Dermis microvascular lymphatic vessel endothelial cell (primary cell): ENCODE measurements at regions not wholly inside any gene's neighbourhood (a gene's known extent, or its start where the extent isn't known, plus 50 kb on each side); places are given as distances from the start of the nearest gene placed in this dataset.
"Not testable (repeated sequence)": the region's sequence is repeated elsewhere in the genome, so short reads cannot be mapped to it uniquely, and the experiment has no call there.

Source experiments
- DNase-seq, 2 donors: peaks; one replicate each; pipeline versions ENCODE4 v3.0.0 to v3.0.0-alpha.2; 2010; ENCODE audit warnings: low read depth in 2 of 2

GRCh38 chr3:70740872-70741271 lies 428.4 kb upstream of the MDFIC2 start:
- DNase-seq, result peak; percentile 32 to 94

DNA sequence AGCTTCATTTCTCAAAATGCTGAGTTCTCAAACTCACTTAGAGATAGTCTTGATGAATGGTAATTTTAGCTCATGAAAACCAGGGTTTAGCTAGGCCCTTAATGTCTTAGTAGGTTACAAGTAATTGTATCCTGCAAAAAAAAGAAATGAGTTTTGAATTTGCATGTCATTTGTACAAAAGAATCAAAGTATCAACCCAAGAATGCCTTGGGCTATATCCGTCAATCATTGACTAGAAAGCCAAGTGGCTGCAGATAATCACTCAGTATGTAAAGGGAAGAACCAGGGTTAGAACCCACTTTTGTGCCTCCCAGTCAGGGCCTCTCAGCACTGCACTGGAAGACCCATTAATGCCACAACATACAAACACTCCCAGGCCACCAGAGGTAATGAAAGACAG lies 427.6 kb upstream of the MDFIC2 start:
- no peak for DNase-seq

GRCh38 chr3:70738291-70738681 lies 425.8 kb upstream of the MDFIC2 start:
- peak in 1 of 2 donors; percentile 97 for DNase-seq

GRCh38 chr3:70737666-70738290 lies 425.3 kb upstream of the MDFIC2 start:
- DNase-seq, result peak; percentile 74 to 94

- DNase-seq, result no peak
These were observed 423.6 kb upstream of the MDFIC2 start for GRCh38 chr3:70736009-70736408.

- no peak for DNase-seq
These were observed 422.3 kb upstream of the MDFIC2 start for GRCh38 chr3:70734756-70735155.

DNA sequence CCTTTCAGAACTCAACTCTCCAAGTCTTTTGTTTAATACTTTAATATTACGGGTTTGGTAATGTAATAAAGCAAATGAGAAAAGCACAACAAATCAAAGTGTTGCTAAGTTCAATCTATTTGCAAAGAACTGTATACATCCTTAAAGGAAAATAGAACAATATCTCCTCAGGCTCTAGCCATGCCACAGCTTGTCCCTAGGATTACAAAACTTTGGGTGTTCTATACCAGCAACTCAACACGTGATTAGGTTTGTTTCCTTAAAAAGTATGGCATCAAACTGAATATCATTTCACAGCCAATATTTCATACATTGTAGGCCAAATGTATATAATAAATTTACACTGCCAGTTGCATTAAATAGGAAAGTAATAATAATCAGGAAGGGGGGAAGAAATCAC lies 418.6 kb upstream of the MDFIC2 start:
- no peak for DNase-seq

DNA sequence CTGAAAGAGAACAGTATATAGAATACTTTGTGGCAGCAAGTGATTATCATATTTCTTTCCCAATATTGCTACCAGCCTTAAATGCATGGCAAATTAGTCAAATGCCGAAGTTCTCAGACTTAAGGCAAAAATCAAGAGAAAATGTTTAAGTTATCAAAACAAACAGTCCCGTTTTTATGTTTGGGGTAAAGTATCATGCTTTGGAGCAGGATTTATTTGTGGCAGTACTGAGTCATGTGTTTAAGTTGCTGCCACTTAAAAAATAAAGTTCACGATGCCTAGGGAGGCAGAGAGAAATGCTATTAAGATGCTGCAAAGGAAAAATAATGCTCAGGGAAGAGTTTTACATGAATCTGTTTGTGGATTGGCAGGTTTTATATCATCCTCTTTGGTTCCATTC lies 417.4 kb upstream of the MDFIC2 start:
- no peak for DNase-seq

DNA sequence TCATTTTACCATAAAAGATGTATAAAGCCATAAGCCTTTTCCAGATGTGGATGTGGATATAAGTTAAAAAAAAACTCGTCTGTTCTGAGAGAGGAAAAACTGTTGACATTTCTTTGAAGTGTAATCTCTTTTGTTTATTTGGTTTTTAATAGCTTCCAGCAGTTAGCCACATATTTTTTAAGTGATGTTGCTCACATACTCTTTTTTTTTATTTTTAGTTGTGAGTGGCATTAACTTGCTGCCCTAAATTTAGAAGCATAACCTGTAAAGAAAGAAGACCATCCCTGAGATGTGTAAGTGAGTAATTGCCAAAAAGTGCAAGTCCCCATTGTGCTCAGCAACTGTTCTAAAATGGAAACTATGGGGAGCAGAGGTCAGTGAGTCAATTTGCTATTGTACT lies 415.9 kb upstream of the MDFIC2 start:
- DNase-seq, result peak in 1 of 2 donors; percentile 14

GRCh38 chr3:70726961-70727360 lies 414.5 kb upstream of the MDFIC2 start:
- DNase-seq, result no peak

- DNase-seq, result no peak
These were observed 413.9 kb upstream of the MDFIC2 start for GRCh38 chr3:70726096-70726938.

DNA sequence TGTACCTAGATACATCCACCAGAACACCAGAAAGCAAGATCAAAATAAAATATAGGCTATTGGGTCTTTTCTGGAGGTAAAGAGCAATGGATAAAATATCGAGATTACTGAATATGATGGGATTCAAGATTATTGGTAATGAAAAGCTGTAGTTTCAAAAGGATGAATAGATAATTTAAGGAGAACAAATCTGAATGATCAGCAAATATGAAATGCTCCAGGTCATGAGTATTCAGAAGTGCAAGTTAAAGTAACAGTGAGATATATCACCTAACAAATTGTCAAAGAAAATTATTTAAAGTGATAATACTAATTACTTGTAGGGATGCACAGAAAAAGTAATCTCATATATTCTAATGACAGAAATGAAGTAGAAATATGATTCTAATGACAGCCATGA lies 409.6 kb upstream of the MDFIC2 start:
- no peak for DNase-seq

DNA sequence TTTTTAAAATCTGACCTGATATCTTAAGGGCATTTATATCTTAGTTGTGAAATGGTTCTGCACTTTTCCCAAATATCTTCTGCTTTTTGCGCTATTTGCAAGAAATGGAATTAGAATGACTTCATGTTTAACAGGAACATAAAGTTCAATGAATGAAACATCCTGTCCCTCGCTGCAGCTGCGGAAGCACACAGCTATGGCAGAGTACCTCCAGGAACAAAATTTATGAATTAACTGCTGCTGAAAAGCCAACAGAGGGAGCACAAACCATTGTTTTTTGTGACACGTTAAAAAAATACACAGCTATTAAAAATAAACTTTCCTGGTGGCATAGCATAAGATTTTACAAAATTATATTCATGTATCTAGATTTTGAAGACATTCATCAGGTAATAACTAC lies 404.4 kb upstream of the MDFIC2 start:
- DNase-seq, result peak; percentile 72 to 86

DNA sequence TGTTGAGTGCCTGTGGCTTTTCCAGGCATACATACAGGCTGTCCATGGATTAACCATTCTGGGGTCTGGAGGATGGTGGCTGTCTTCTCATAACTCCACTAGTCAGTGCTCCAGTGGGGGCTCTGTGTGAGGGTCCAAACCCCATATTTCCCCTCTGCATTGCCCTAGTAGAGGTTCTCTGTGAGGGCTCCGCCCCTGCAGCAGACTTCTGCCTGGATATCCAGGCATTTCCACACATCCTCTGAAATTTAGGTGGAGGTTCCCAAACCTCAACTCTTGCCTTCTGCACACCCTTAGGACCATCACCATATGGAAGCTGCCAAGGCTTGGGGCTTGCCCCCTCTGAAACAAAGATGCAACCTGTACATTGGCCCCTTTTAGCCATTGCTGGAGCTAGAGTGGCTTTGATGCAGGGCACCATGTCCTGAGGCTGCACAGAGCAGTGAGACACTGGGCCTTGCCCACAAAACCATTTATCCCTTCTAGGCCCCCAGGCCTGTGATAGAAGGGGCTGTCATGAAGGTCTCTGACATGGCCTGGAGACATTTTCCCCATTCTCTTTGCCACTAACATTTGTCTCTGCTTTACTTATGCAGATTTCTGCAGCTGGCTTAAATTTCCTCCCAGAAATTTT lies 400.1 kb upstream of the MDFIC2 start:
- DNase-seq, result no peak

- peak in 1 of 2 donors; percentile 44 for DNase-seq
These were observed 391.1 kb upstream of the MDFIC2 start for GRCh38 chr3:70703305-70704102.

- peak; percentile 61 to 82 for DNase-seq
These were observed 389.7 kb upstream of the MDFIC2 start for GRCh38 chr3:70702132-70702531.

GRCh38 chr3:70684701-70685100 lies 372.3 kb upstream of the MDFIC2 start:
- DNase-seq, result no peak

GRCh38 chr3:70675810-70676209 lies 363.4 kb upstream of the MDFIC2 start:
- DNase-seq, result not testable (repeated sequence)

DNA sequence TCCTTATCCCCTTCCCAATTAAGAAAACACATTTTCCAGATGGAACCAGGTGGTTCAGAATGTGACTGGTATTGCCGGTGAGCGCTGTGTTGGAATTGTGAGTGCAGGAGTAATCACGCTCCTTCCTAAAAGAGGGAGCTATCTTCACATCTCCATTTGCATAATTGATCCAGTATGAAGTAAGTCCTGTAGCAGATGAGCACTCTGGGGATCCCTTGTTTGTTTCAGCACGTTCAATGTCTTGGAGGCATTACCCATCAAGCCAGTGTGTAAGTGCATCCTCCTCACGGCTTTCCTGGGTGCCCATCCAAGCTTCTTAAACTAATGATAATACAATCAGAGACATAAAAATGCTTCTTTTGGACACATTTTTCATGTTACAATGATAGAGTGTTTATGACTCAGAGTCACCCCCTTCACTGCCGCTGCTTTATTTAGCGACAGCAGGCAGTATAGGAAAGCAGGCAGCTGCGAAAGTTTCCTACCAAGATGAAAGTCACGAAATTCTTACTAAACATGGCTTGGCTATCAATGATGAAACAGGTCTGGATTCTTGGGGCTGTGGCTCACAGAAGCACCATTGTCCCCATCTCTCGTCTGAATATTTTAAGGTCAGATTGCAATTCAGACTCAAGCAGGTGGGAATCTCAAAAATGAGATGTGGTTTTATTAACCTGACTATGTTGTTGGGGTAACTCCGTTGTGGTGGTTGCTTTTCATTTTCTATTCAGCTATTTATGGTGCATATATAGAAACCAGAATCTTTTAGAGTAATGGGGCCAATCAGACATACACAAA lies 346.3 kb upstream of the MDFIC2 start:
- DNase-seq, result no peak

GRCh38 chr3:70657454-70657853 lies 345.0 kb upstream of the MDFIC2 start:
- no peak for DNase-seq

GRCh38 chr3:70647823-70648222 lies 335.4 kb upstream of the MDFIC2 start:
- DNase-seq, result no peak
